GM18951 (cell line): ENCODE measurements at regions not wholly inside any gene's neighbourhood (a gene's known extent, or its start where the extent isn't known, plus 50 kb on each side); places are given as distances from the start of the nearest gene placed in this dataset.

Experiments
- POLR2A ChIP-seq: IDR thresholded peaks from 4 replicates; pipeline ENCODE4 v1.6.1; 2011; ENCODE audit warnings: mild to moderate bottlenecking; ENCODE audit not compliant: insufficient read length, insufficient read depth; ENCODE audit errors: extremely low read depth
- in situ Hi-C: fragments of 300-500 bp; cut with MboI; formaldehyde crosslinking; loops from one replicate; pipeline ENCODE4 v1.12.0; 2022; ENCODE audit warnings: low sequenced_read_pairs, mixed read lengths, inconsistent platforms; ENCODE audit not compliant: unreplicated experiment

DNA sequence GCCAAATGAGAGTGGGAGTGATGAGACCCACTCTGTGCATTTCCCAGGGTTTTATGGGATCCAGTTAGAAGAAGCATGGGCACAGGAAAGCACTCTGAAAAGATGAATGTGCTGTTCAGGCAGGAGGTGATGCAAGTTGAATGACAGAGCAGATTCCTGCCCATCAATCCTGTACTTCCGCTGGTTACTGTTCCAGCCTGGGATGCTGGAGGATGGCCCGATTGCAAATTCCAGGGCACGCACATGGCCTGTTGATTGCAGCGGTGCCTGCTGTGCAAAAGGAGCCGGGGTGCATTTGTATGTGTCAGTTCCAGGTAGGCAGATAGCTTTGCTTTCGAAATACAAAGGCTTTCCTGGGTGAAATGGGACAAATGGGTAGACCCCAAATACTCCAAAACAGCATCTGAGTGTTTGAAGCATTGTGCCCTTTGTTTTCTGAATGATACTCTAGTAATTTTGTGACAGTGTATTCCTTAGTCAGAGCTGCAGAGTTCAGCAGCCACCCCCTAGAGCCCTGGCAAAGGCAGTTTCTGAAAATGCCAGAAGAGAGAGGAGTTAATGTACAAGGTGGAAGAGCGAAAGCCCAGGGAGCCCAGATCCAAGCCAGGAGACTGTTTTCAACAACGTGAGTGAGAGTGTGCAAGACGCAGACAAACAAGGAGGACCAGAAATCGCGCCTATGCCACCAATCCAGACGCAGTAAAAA, 454.2 kb upstream of the CLINT1 start:
- in situ Hi-C loops: no loop called here
- TF ChIP-seq POLR2A: no peak

DNA sequence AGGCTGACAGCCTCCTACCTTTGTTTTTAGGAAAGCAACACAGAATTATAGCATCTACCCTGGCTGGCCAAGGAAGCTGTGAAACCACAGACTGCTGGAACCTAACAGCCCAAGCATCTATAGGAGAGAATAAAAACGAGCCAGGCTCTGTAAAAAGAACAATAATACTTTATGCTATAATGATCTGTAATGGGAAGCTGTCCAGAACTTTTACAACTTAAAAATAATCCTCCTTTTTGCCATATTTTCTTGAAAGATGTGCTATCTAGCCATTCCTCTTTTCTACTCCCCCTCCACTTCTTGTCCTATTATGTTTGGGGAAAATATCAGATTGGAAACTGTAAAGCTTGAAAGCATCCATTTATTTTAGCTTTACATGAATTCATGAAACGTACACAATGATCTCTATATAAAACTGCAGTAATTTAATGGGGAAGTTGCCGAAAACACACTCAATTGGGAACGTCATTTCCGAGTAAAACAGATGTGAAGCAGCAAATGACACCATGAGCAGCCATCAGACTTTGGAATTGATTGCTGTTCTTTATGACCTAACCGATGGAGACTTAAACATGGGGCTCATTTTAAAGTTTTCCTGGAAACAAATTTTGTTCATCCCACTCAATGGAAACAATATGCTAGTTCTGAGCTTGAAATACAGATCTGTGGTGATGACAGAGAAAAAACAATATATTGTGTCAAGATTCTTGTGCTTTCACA, 450.3 kb upstream of the CLINT1 start:
- in situ Hi-C loops: no loop called here
- no peak for TF ChIP-seq POLR2A

- in situ Hi-C loops: no loop called here
- TF ChIP-seq POLR2A: no peak
These were observed 449.6 kb upstream of the CLINT1 start for GRCh38 chr5:158308429-158309025.

DNA sequence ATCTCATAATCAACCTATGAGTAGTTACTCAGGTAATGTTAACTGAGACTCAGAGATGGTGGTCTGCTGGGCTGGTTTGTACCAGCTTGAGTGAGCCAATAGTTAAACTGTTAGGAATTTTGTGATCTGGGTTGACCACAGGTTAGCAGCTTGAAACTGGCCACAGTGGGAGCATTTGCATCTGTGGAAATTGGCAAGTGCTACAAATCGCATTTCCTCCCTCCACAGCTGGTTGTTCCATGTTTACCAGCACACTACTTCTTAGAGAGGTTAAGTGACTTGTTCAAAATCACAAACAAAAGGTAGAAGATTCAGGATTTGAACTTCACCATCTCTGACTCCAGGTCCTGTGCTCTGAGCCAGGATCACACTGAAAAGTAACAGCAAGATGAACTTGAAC, 446.9 kb upstream of the CLINT1 start:
- TF ChIP-seq POLR2A: no peak
- in situ Hi-C loops: no loop called here

- in situ Hi-C loops: no loop called here
- no peak for TF ChIP-seq POLR2A
These were observed 445.7 kb upstream of the CLINT1 start for GRCh38 chr5:158304607-158305006.

DNA sequence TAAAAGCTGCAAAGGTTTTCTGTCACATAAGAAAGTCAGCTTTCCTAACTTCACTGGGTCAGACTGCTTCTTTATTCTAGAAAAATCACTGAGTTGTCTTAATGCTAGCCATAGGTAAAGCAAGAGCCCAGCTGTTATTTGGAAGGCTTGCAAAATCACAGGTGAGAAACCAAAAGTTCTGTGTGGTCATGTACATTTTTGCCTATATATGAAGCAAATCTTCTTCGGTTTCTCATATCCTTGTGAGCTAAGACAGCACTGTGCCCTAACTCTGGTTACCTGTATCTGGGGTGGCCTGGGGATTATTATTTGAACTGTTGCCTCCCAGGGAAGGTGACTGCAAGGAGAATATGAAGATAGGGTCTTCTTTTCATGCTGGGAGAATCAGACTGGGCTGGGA, 444.9 kb upstream of the CLINT1 start:
- in situ Hi-C loops: no loop called here
- no peak for TF ChIP-seq POLR2A

DNA sequence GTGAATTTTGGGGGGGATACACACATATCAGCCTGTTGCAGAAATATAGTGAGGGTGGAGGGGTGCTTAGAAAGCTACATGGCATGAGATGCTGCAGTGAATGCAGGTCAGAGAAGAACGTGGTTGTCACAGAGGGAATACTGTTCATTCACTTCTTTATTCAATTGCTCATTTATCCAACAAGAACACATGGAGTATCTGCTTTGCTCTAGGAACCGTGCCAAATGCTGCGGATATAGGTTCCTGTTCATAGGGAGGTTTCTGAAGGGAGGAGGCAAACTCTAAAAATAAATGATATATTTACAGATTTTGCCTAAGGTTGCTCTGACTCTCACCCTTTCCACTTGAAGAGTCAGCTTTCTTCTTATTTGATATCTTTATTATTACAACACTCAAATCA, 444.3 kb upstream of the CLINT1 start:
- TF ChIP-seq POLR2A: no peak
- in situ Hi-C loops: no loop called here

DNA sequence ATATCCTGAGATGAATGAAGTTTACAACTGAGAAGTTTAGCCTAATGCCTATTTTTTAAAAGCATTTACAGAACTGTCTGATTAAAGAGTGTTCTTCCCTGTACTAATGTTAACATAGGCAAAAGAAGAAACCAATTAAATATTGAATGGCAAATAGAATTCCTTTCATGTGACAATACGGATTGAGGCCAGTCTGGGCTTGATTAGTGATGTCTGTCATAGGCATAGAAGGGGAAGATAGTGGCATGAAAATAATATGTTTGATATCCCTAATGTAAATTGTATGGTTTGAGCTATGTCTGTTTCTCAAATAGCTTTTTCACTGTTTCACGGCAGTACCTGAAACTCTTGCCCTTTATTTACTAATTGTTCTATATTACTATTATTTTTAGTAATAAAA, 443.1 kb upstream of the CLINT1 start:
- no peak for TF ChIP-seq POLR2A
- in situ Hi-C loops: no loop called here

- in situ Hi-C loops: no loop called here
- TF ChIP-seq POLR2A: no peak
These were observed 442.2 kb upstream of the CLINT1 start for GRCh38 chr5:158301186-158301585.

GRCh38 chr5:158300256-158300655, 441.3 kb upstream of the CLINT1 start:
- in situ Hi-C loops: no loop called here
- TF ChIP-seq POLR2A: no peak

DNA sequence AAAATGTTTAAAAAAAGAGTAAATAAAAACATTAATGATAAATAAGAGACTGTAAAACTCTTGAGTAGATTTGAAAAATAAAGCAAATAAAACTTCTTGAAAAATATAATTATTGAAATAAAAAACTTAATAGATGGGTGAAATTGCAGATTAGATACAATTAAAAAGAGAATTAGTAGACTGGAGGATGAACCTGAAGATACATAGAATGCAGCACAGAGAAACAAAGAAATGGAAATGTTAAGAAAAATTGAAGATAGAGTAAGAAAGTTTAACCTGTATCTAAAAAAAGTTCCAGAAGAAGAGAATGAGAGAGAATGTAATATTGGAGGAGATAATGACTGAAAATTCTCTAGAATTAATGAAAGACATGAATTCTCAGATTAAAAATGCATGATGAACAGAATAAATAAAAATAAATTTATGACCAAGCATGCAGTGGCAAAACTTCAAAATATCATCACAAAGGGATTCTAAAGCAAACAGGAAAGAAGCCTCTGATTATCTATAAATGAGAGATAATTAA, 438.1 kb upstream of the CLINT1 start:
- in situ Hi-C loops: no loop called here
- TF ChIP-seq POLR2A: no peak

DNA sequence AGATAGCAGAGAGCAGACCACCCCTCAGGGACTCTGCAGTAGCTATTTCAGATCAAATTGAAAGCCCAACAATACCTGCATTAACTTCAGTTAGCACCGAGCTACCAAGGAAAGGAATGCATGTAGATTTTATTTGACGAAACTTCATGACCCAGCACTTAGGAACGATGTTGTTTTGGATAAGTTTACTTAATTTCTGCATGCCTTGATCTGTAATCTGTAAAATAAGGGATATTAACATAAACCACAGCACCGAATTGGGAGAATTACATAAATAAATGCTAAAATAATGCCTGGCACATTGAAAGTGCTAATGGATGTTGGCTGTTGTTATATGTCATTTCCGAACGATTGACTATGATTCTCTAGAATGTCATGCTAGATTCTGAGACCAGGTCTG, 435.8 kb upstream of the CLINT1 start:
- in situ Hi-C loops: no loop called here
- TF ChIP-seq POLR2A: no peak

- in situ Hi-C loops: no loop called here
- TF ChIP-seq POLR2A: no peak
These were observed 434.0 kb upstream of the CLINT1 start for GRCh38 chr5:158292981-158293380.

- in situ Hi-C loops: no loop called here
- no peak for TF ChIP-seq POLR2A
These were observed 431.0 kb upstream of the CLINT1 start for GRCh38 chr5:158289967-158290366.

GRCh38 chr5:158288272-158288657, 429.3 kb upstream of the CLINT1 start:
- TF ChIP-seq POLR2A: no peak
- in situ Hi-C loops: no loop called here
